Fibroblast of the aortic adventitia (primary cell): ENCODE measurements at regions not wholly inside any gene's neighbourhood (a gene's known extent, or its start where the extent isn't known, plus 50 kb on each side); places are given as distances from the start of the nearest gene placed in this dataset.
"Not testable (repeated sequence)": the region's sequence is repeated elsewhere in the genome, so short reads cannot be mapped to it uniquely, and the experiment has no call there.

Experiments used
- DNase-seq: peaks from one replicate; pipeline ENCODE4 v3.0.0-alpha.2; 2010; ENCODE audit warnings: low read depth
- H3K4me3 ChIP-seq: 2 replicates; pipeline ENCODE4 v1.5.1; 2011; ENCODE audit warnings: low read depth, mild to moderate bottlenecking, control low read depth, low read length, moderate library complexity
- TF ChIP-seq, protein P1 (sequence below): IDR thresholded peaks from 2 replicates; pipeline ENCODE4 v1.5.1; 2011; ENCODE audit warnings: mild to moderate bottlenecking, low read length, control low read depth, inconsistent platforms; ENCODE audit not compliant: insufficient read depth

- TF ChIP-seq, protein P1, sequence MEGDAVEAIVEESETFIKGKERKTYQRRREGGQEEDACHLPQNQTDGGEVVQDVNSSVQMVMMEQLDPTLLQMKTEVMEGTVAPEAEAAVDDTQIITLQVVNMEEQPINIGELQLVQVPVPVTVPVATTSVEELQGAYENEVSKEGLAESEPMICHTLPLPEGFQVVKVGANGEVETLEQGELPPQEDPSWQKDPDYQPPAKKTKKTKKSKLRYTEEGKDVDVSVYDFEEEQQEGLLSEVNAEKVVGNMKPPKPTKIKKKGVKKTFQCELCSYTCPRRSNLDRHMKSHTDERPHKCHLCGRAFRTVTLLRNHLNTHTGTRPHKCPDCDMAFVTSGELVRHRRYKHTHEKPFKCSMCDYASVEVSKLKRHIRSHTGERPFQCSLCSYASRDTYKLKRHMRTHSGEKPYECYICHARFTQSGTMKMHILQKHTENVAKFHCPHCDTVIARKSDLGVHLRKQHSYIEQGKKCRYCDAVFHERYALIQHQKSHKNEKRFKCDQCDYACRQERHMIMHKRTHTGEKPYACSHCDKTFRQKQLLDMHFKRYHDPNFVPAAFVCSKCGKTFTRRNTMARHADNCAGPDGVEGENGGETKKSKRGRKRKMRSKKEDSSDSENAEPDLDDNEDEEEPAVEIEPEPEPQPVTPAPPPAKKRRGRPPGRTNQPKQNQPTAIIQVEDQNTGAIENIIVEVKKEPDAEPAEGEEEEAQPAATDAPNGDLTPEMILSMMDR = no peak
- no peak overlapping the region for H3K4me3 ChIP-seq
- DNase-seq = no peak
Observed at GRCh38 chr1:213492161-213493041, 441.4 kb downstream of the RPS6KC1 start.

- DNase-seq = no peak
- TF ChIP-seq, protein P1 = no peak
- no peak overlapping the region for H3K4me3 ChIP-seq
Observed at GRCh38 chr1:213499444-213499843, 448.4 kb downstream of the RPS6KC1 start.

- H3K4me3 ChIP-seq = no peak overlapping the region
- no peak for DNase-seq
- TF ChIP-seq, protein P1 = no peak
Observed at GRCh38 chr1:213507472-213508223, 456.6 kb downstream of the RPS6KC1 start.

GRCh38 chr1:213511173-213511572 is 460.1 kb downstream of the RPS6KC1 start:
- H3K4me3 ChIP-seq = no peak overlapping the region
- TF ChIP-seq, protein P1 = no peak
- no peak for DNase-seq

GRCh38 chr1:213512316-213512715 is 461.3 kb downstream of the RPS6KC1 start:
- H3K4me3 ChIP-seq = no peak overlapping the region
- TF ChIP-seq, protein P1 = no peak
- no peak for DNase-seq

GRCh38 chr1:213513006-213513405 is 462.0 kb downstream of the RPS6KC1 start:
- no peak overlapping the region for H3K4me3 ChIP-seq
- TF ChIP-seq, protein P1 = no peak
- no peak for DNase-seq

- not testable (repeated sequence) for DNase-seq, H3K4me3 ChIP-seq
Observed at GRCh38 chr1:213514408-213515179, 463.6 kb downstream of the RPS6KC1 start.
